HG02610 (cell line): ENCODE measurements at regions not wholly inside any gene's neighbourhood (a gene's known extent, or its start where the extent isn't known, plus 50 kb on each side); places are given as distances from the start of the nearest gene placed in this dataset.
"Not testable (repeated sequence)": the region's sequence is repeated elsewhere in the genome, so short reads cannot be mapped to it uniquely, and the experiment has no call there.

Experiments
- ATAC-seq: cut with Tn5 transposase; IDR thresholded peaks from one replicate; pipeline ENCODE4 v1.9.1; 2021; ENCODE audit warnings: mild to moderate bottlenecking, moderate library complexity; ENCODE audit not compliant: unreplicated experiment

GRCh38 chr4:101421386-101421785 lies 74.1 kb upstream of the PPP3CA start:
- no peak for ATAC-seq

- ATAC-seq, result no peak
Measured at GRCh38 chr4:101420661-101421060, 73.3 kb upstream of the PPP3CA start.

- ATAC-seq, result peak; percentile 64
Measured at GRCh38 chr4:101419336-101420135, 72.2 kb upstream of the PPP3CA start.

GRCh38 chr4:101418466-101418865 lies 71.1 kb upstream of the PPP3CA start:
- ATAC-seq, result no peak

GRCh38 chr4:101418055-101418454 lies 70.7 kb upstream of the PPP3CA start:
- ATAC-seq, result peak; percentile 83

GRCh38 chr4:101417046-101417445 lies 69.7 kb upstream of the PPP3CA start:
- no peak for ATAC-seq

GRCh38 chr4:101415962-101416361 lies 68.6 kb upstream of the PPP3CA start:
- no peak for ATAC-seq

- no peak for ATAC-seq
Measured at GRCh38 chr4:101414496-101414895, 67.2 kb upstream of the PPP3CA start.

GRCh38 chr4:101411926-101412325 lies 64.6 kb upstream of the PPP3CA start:
- ATAC-seq, result no peak

- ATAC-seq, result not testable (repeated sequence)
Measured at GRCh38 chr4:101411281-101411910, 64.1 kb upstream of the PPP3CA start.

GRCh38 chr4:101400096-101400495 lies 52.8 kb upstream of the PPP3CA start:
- no peak for ATAC-seq

- no peak for ATAC-seq
Measured at GRCh38 chr4:101398807-101399206, 51.5 kb upstream of the PPP3CA start.
